ENCODE measurements at regions not wholly inside any gene's neighbourhood (a gene's known extent, or its start where the extent isn't known, plus 50 kb on each side); places are given as distances from the start of the nearest gene placed in this dataset.

- Mint-ChIP-seq H3K4me3 (no peak overlapping the region), H3K36me3 (ENCODE audit: low read depth) (no peaks in the 10 kb centered on the region), H3K9me3 (peaks cover 3% of the 10 kb centered on the region), H3K27me3 (ENCODE audit: low read depth) (no peaks in the 10 kb centered on the region), H3K4me1 (ENCODE audit: low read depth) (no peaks in the 10 kb centered on the region), H3K27ac (no peak overlapping the region)
- no peak for DNase-seq
- intact Hi-C loops (cut with micrococcal nuclease), result no loop called here
- CTCF ChIA-PET, result no interaction called here
Observed at GRCh38 chr10:53645951-53646350, 873.4 kb upstream of the MBL2 start.

- DNase-seq, result no peak
- CTCF ChIA-PET, result no interaction called here
- no peaks in the 10 kb centered on the region for H3K27me3 Mint-ChIP-seq (ENCODE audit: low read depth)
- no peak overlapping the region for H3K27ac Mint-ChIP-seq
- H3K4me3 Mint-ChIP-seq, result no peak overlapping the region
- intact Hi-C loops (cut with micrococcal nuclease), result no loop called here
- H3K9me3 Mint-ChIP-seq, result peaks cover 3% of the 10 kb centered on the region
- no peaks in the 10 kb centered on the region for H3K36me3 Mint-ChIP-seq (ENCODE audit: low read depth)
- H3K4me1 Mint-ChIP-seq (ENCODE audit: low read depth), result no peaks in the 10 kb centered on the region
Observed at GRCh38 chr10:53638006-53638405, 865.4 kb upstream of the MBL2 start.

DNA sequence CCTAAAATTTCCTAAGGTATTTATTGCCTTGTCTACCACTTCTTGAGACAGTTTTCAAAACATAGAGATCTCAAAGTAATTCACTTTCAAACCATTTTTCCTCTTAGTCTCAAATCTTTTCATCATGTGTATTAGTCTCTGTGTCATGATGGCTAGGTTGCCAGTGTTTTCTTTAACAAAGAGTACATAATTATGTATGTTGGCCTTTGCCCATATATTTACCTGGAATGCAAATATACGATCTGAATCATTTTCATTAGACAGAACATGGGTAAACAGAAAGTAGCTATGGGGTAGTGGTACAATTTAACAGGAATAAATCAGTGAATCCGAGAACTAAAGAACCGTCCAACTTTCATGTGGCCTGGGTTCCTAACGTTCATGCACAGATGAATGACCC, 852.1 kb upstream of the MBL2 start:
- Mint-ChIP-seq H3K4me3 (no peak overlapping the region), H3K36me3 (ENCODE audit: low read depth) (no peaks in the 10 kb centered on the region), H3K27me3 (ENCODE audit: low read depth) (no peaks in the 10 kb centered on the region), H3K4me1 (ENCODE audit: low read depth) (no peaks in the 10 kb centered on the region), H3K9me3 (peaks cover 12% of the 10 kb centered on the region), H3K27ac (no peak overlapping the region)
- DNase-seq, result no peak
- CTCF ChIA-PET, result no interaction called here
- intact Hi-C loops (cut with micrococcal nuclease), result no loop called here

DNA sequence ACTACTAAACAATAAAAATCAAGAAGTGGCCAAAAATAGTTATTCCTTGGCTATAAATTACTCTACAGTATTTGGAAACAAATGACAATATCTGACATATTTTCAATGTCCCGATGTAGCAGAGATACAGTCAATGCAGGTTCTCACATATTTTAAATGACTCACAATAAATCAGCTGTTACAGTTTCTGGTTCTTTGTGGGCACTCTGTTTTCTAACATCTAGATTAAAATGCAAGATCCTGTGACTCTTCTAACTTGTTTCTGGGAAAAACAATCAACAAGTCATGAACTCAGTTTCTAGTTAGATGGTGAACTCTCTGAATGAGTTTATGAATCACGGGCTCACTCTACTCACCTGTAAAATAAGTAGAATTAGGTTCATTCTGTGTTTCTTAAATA, 849.6 kb upstream of the MBL2 start:
- CTCF ChIA-PET, result no interaction called here

DNA sequence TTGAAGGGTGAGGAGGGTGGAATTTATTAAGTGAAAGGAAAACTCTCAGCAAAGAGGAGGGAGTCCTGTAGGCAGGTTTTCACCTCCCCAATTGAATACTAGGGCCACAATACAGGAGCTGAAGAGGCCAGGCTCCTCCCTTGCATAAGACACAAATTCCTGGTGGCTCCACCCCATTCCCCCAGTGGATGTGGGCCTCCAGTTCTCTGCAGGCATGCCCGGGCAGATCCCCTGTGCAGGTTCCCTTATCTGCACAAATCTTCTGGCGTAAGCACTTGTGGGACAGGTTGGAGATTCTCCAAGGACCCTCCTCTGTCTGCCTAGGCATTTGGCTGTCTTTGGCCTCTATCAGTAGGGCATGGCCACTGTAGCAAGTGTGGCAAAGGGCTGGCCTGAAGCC, 847.1 kb upstream of the MBL2 start:
- H3K9me3 Mint-ChIP-seq, result peaks cover 8% of the 10 kb centered on the region

More for the DNA sequence above, 849.6 kb upstream of the MBL2 start:
- Mint-ChIP-seq H3K27me3 (ENCODE audit: low read depth) (no peaks in the 10 kb centered on the region), H3K4me3 (no peak overlapping the region), H3K27ac (no peak overlapping the region), H3K4me1 (ENCODE audit: low read depth) (no peaks in the 10 kb centered on the region), H3K36me3 (ENCODE audit: low read depth) (no peaks in the 10 kb centered on the region), H3K9me3 (peaks cover 8% of the 10 kb centered on the region)
- intact Hi-C loops (cut with micrococcal nuclease), result no loop called here
- DNase-seq, result no peak

GRCh38 chr10:53607691-53608090, 835.1 kb upstream of the MBL2 start:
- DNase-seq, result no peak
- no peak overlapping the region for H3K4me3 Mint-ChIP-seq
- no peaks in the 10 kb centered on the region for H3K4me1 Mint-ChIP-seq (ENCODE audit: low read depth)
- H3K27me3 Mint-ChIP-seq (ENCODE audit: low read depth), result no peaks in the 10 kb centered on the region
- H3K27ac Mint-ChIP-seq, result no peak overlapping the region
- CTCF ChIA-PET, result no interaction called here
- H3K36me3 Mint-ChIP-seq (ENCODE audit: low read depth), result no peaks in the 10 kb centered on the region
- H3K9me3 Mint-ChIP-seq, result peaks cover 5% of the 10 kb centered on the region
- intact Hi-C loops (cut with micrococcal nuclease), result no loop called here

More for the DNA sequence above, 847.1 kb upstream of the MBL2 start:
- CTCF ChIA-PET, result no interaction called here
- H3K36me3 Mint-ChIP-seq (ENCODE audit: low read depth), result no peaks in the 10 kb centered on the region
- H3K4me3 Mint-ChIP-seq, result no peak overlapping the region
- no peak overlapping the region for H3K27ac Mint-ChIP-seq
- no peaks in the 10 kb centered on the region for H3K4me1 Mint-ChIP-seq (ENCODE audit: low read depth)
- no peak for DNase-seq
- intact Hi-C loops (cut with micrococcal nuclease), result no loop called here
- H3K27me3 Mint-ChIP-seq (ENCODE audit: low read depth), result no peaks in the 10 kb centered on the region

DNA sequence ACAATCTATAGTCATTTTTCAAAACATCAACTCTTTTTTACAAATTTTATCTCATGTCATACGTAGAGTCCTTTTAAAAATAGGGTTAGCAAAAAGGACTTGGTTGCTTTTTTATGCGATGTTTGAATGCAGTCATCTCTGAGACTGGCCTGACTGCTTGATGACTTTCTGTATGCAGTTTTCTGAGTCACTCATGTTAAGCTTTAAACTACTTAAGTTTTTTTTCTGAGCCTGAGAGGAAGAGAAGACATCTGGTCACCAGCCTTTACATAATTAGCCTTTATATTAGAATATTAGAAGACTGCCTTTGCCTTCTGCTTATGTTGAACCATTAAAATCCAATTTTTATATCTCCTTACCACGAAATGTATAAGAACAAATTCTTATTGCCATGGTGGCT, 834.4 kb upstream of the MBL2 start:
- H3K4me1 Mint-ChIP-seq (ENCODE audit: low read depth), result no peaks in the 10 kb centered on the region
- intact Hi-C loops (cut with micrococcal nuclease), result no loop called here
- H3K27ac Mint-ChIP-seq, result no peak overlapping the region
- no peak for DNase-seq
- no peaks in the 10 kb centered on the region for H3K27me3 Mint-ChIP-seq (ENCODE audit: low read depth)
- no peak overlapping the region for H3K4me3 Mint-ChIP-seq
- peaks cover 5% of the 10 kb centered on the region for H3K9me3 Mint-ChIP-seq
- CTCF ChIA-PET, result no interaction called here
- H3K36me3 Mint-ChIP-seq (ENCODE audit: low read depth), result no peaks in the 10 kb centered on the region

- intact Hi-C loops (cut with micrococcal nuclease), result no loop called here
- H3K4me3 Mint-ChIP-seq, result no peak overlapping the region
- H3K36me3 Mint-ChIP-seq (ENCODE audit: low read depth), result no peaks in the 10 kb centered on the region
- no peak for DNase-seq
- no peaks in the 10 kb centered on the region for H3K4me1 Mint-ChIP-seq (ENCODE audit: low read depth)
- H3K27me3 Mint-ChIP-seq (ENCODE audit: low read depth), result no peaks in the 10 kb centered on the region
- no peak overlapping the region for H3K27ac Mint-ChIP-seq
- peaks cover 1% of the 10 kb centered on the region for H3K9me3 Mint-ChIP-seq
- CTCF ChIA-PET, result interaction anchor here (0.9 kb wide), 1 partner anchor 12 kb away, joined by 3 read pairs; no protein-coding TSS in a partner anchor
Observed at GRCh38 chr10:53601260-53601875, 828.8 kb upstream of the MBL2 start.

DNA sequence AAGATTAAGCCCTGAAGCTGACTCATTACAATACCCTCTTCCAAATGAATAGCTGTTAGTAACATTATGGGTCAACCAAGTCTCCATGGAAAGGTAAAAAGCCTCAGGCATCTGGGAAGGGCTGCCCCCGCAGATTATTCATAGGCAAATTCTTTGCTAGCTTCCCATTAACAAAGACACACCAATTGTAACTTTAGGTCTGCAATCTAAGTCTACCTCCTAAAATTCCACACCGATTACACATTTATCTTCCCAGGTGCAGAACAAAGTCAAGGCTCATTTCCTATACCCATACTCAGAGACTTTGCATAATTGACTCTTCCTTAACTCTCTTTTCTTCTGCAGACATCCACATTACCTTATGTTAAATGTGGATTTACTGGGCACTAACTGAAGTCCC, 826.3 kb upstream of the MBL2 start:
- no peaks in the 10 kb centered on the region for H3K27me3 Mint-ChIP-seq (ENCODE audit: low read depth)
- CTCF ChIA-PET, result no interaction called here
- DNase-seq, result no peak
- H3K36me3 Mint-ChIP-seq (ENCODE audit: low read depth), result no peaks in the 10 kb centered on the region
- intact Hi-C loops (cut with micrococcal nuclease), result no loop called here
- H3K9me3 Mint-ChIP-seq, result no peaks in the 10 kb centered on the region
- H3K4me1 Mint-ChIP-seq (ENCODE audit: low read depth), result no peaks in the 10 kb centered on the region
- H3K27ac Mint-ChIP-seq, result no peak overlapping the region
- no peak overlapping the region for H3K4me3 Mint-ChIP-seq

DNA sequence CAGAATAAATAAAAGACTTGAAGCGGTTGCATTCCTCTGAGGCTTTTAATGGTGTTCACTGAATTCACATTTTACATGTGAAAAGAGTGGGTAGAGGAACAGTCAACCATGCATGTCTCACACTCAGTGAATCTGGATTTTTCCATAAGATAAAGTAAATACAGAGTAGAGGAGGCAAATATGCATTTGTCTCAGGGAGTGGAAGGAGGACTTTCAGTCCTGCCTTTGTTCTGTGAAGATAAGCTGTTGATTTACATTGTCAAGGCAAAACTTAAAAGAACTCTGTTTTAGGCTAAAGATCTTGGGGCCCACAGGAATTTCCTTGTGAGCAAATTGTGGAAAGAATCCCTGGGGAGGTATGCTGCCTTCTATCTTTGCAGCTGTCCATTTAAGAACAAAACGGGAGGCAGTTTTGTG, 825.3 kb upstream of the MBL2 start:
- intact Hi-C loops (cut with micrococcal nuclease), result no loop called here
- Mint-ChIP-seq H3K27me3 (ENCODE audit: low read depth) (no peaks in the 10 kb centered on the region), H3K27ac (no peak overlapping the region), H3K9me3 (peaks cover under 1% of the 10 kb centered on the region), H3K36me3 (ENCODE audit: low read depth) (no peaks in the 10 kb centered on the region), H3K4me3 (no peak overlapping the region), H3K4me1 (ENCODE audit: low read depth) (no peaks in the 10 kb centered on the region)
- CTCF ChIA-PET, result no interaction called here
- DNase-seq, result no peak

DNA sequence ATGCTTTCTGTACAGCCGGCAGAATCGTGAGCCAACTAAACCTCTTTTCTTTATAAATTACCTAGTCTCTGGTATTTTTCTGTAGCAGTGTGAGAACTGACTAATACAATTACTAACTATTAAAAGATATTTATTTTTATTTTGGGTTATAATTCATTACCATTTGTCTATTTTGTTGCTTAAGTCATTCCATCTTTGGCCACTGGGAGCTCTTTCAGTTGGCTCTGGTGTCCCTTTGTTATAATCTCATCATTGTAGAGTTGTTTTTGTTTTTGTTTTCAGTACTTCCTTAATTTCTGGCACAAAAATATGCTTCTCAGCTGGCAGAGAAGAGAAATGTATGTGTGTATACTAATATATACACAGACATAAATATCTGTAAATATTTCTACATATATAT, 807.9 kb upstream of the MBL2 start:
- Mint-ChIP-seq H3K36me3 (ENCODE audit: low read depth) (no peaks in the 10 kb centered on the region), H3K27ac (no peak overlapping the region), H3K9me3 (peaks cover 8% of the 10 kb centered on the region), H3K4me3 (no peak overlapping the region), H3K27me3 (ENCODE audit: low read depth) (no peaks in the 10 kb centered on the region), H3K4me1 (ENCODE audit: low read depth) (no peaks in the 10 kb centered on the region)
- CTCF ChIA-PET, result no interaction called here
- no peak for DNase-seq
- intact Hi-C loops (cut with micrococcal nuclease), result no loop called here

GRCh38 chr10:53579773-53580172, 807.2 kb upstream of the MBL2 start:
- Mint-ChIP-seq H3K9me3 (peaks cover 11% of the 10 kb centered on the region), H3K36me3 (ENCODE audit: low read depth) (no peaks in the 10 kb centered on the region), H3K4me1 (ENCODE audit: low read depth) (no peaks in the 10 kb centered on the region), H3K27me3 (ENCODE audit: low read depth) (no peaks in the 10 kb centered on the region), H3K27ac (no peak overlapping the region), H3K4me3 (no peak overlapping the region)
- CTCF ChIA-PET, result no interaction called here
- DNase-seq, result no peak
- intact Hi-C loops (cut with micrococcal nuclease), result no loop called here

GRCh38 chr10:53574024-53574423, 801.4 kb upstream of the MBL2 start:
- CTCF ChIA-PET, result interaction anchor here (0.6 kb wide), 1 partner anchor 17 kb away, joined by 5 read pairs; no protein-coding TSS in a partner anchor

GRCh38 chr10:53573498-53573897, 800.9 kb upstream of the MBL2 start:
- CTCF ChIA-PET, result no interaction called here
- peaks cover 9% of the 10 kb centered on the region for H3K9me3 Mint-ChIP-seq
- DNase-seq, result no peak
- H3K27ac Mint-ChIP-seq, result no peak overlapping the region
- intact Hi-C loops (cut with micrococcal nuclease), result no loop called here
- H3K4me3 Mint-ChIP-seq, result no peak overlapping the region
- no peaks in the 10 kb centered on the region for H3K36me3 Mint-ChIP-seq (ENCODE audit: low read depth)
- no peaks in the 10 kb centered on the region for H3K4me1 Mint-ChIP-seq (ENCODE audit: low read depth)
- no peaks in the 10 kb centered on the region for H3K27me3 Mint-ChIP-seq (ENCODE audit: low read depth)

More at GRCh38 chr10:53574024-53574423, 801.4 kb upstream of the MBL2 start:
- peaks cover 5% of the 10 kb centered on the region for H3K9me3 Mint-ChIP-seq
- H3K36me3 Mint-ChIP-seq (ENCODE audit: low read depth), result no peaks in the 10 kb centered on the region
- H3K4me3 Mint-ChIP-seq, result no peak overlapping the region
- DNase-seq, result no peak
- H3K4me1 Mint-ChIP-seq (ENCODE audit: low read depth), result no peaks in the 10 kb centered on the region
- H3K27ac Mint-ChIP-seq, result no peak overlapping the region
- intact Hi-C loops (cut with micrococcal nuclease), result no loop called here
- no peaks in the 10 kb centered on the region for H3K27me3 Mint-ChIP-seq (ENCODE audit: low read depth)

All from activated naive CD4-positive, alpha-beta T cell treated with anti-CD3 and anti-CD28 coated beads for 36 hours (primary cell).